ENCODE measurements at regions not wholly inside any gene's neighbourhood (a gene's known extent, or its start where the extent isn't known, plus 50 kb on each side); places are given as distances from the start of the nearest gene placed in this dataset.

GRCh38 chr20:5397393-5397792 lies 80.6 kb upstream of the PROKR2 start:
- TF ChIP-seq CTCF (conservative IDR thresholded peaks at IDR 0.05 in 1 of 2, IDR thresholded peaks at IDR 0.05 in 1 of 2; ENCODE audit: low read depth in 1 of 2, low read length in 2 of 2) (no peak), EZH2 (IDR thresholded peaks at IDR 0.05; ENCODE audit: low read length, missing control alignments) (no peak)
